GM18502 (cell line): ENCODE measurements at regions not wholly inside any gene's neighbourhood (a gene's known extent, or its start where the extent isn't known, plus 50 kb on each side); places are given as distances from the start of the nearest gene placed in this dataset.

Experiments used
- ATAC-seq: cut with Tn5 transposase; IDR thresholded peaks from one replicate; pipeline ENCODE4 v1.9.1; 2021; ENCODE audit warnings: mild to moderate bottlenecking; ENCODE audit not compliant: unreplicated experiment, poor library complexity

- no peak for ATAC-seq
These were observed 178.1 kb upstream of the LEF1 start for GRCh38 chr4:108346818-108347210.

GRCh38 chr4:108345862-108346817 lies 177.4 kb upstream of the LEF1 start:
- no peak for ATAC-seq

- no peak for ATAC-seq
These were observed 173.7 kb upstream of the LEF1 start for GRCh38 chr4:108342325-108342970.

GRCh38 chr4:108337923-108338322 lies 169.2 kb upstream of the LEF1 start:
- no peak for ATAC-seq

GRCh38 chr4:108336076-108336475 lies 167.3 kb upstream of the LEF1 start:
- ATAC-seq: no peak

- no peak for ATAC-seq
These were observed 166.3 kb upstream of the LEF1 start for GRCh38 chr4:108335081-108335480.

- ATAC-seq: no peak
These were observed 165.3 kb upstream of the LEF1 start for GRCh38 chr4:108334031-108334430.

- peak; percentile 78 for ATAC-seq
These were observed 164.7 kb upstream of the LEF1 start for GRCh38 chr4:108333353-108333942.

- no peak for ATAC-seq
These were observed 163.3 kb upstream of the LEF1 start for GRCh38 chr4:108331905-108332632.

- ATAC-seq: no peak
These were observed 159.6 kb upstream of the LEF1 start for GRCh38 chr4:108328383-108328732.

GRCh38 chr4:108327642-108328382 lies 159.1 kb upstream of the LEF1 start:
- ATAC-seq: no peak

- ATAC-seq: no peak
These were observed 156.8 kb upstream of the LEF1 start for GRCh38 chr4:108325561-108325960.

GRCh38 chr4:108324450-108324849 lies 155.7 kb upstream of the LEF1 start:
- no peak for ATAC-seq

- ATAC-seq: no peak
These were observed 153.8 kb upstream of the LEF1 start for GRCh38 chr4:108322497-108322896.

GRCh38 chr4:108320061-108320460 lies 151.3 kb upstream of the LEF1 start:
- no peak for ATAC-seq

GRCh38 chr4:108317377-108317776 lies 148.6 kb upstream of the LEF1 start:
- ATAC-seq: no peak

GRCh38 chr4:108315694-108316093 lies 147.0 kb upstream of the LEF1 start:
- no peak for ATAC-seq

- ATAC-seq: no peak
These were observed 146.3 kb upstream of the LEF1 start for GRCh38 chr4:108314900-108315589.

GRCh38 chr4:108313546-108314339 lies 145.0 kb upstream of the LEF1 start:
- ATAC-seq: no peak
